Uterus (tissue), 2 donors: ENCODE measurements at regions not wholly inside any gene's neighbourhood (a gene's known extent, or its start where the extent isn't known, plus 50 kb on each side); places are given as distances from the start of the nearest gene placed in this dataset.

Experiments used
- CTCF ChIP-seq, 4 experiments: fragments of 200-600 bp in 2 of 4; fragments of 450-650 bp in 2 of 4; sonication (generic) in 2 of 4; IDR thresholded peaks; one replicate each; pipeline ENCODE4 v1.5.1; 2016 to 2019; ENCODE audit warnings: antibody characterized with exemption in 4 of 4, mild to moderate bottlenecking in 2 of 4, moderate library complexity in 1 of 4
- POLR2A ChIP-seq, 2 donors: fragments of 450-650 bp; IDR thresholded peaks; one replicate each; pipeline ENCODE4 v1.6.1; 2016; ENCODE audit warnings: antibody characterized with exemption in 2 of 2, mild to moderate bottlenecking in 1 of 2, moderate library complexity in 1 of 2

DNA sequence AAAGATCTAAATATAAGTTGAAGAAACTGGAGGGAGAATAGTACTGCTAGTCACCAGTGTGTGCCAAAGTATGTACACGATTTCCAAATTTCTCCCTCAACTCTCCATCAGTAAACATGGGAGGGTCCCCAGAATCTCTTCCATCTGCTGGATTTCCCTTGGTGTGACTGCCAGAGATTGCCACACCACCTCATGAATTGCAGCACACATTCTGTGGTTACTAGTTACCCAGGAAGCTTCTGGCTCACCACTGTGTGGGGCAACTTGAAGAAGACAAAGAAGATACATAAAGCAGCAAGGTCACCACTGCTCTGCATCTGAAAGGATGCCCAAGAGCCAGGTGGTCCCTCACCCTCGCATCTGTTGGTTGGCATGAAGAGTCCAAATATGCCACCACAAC, 191.7 kb upstream of the ESRRG start:
- TF ChIP-seq CTCF (IDR thresholded peaks at IDR 0.05) (no peak), POLR2A (IDR thresholded peaks at IDR 0.05) (no peak)
